ENCODE measurements at regions not wholly inside any gene's neighbourhood (a gene's known extent, or its start where the extent isn't known, plus 50 kb on each side); places are given as distances from the start of the nearest gene placed in this dataset.

GRCh38 chr9:13876741-13877140, 437.2 kb downstream of the NFIB start:
- DNase-seq, result no peak
- H3K36me3 ChIP-seq, result no peaks in the 10 kb centered on the region
- H3K9me3 ChIP-seq, result no peaks in the 10 kb centered on the region
- no peaks in the 10 kb centered on the region for H3K27me3 ChIP-seq
- TF ChIP-seq, protein P1, sequence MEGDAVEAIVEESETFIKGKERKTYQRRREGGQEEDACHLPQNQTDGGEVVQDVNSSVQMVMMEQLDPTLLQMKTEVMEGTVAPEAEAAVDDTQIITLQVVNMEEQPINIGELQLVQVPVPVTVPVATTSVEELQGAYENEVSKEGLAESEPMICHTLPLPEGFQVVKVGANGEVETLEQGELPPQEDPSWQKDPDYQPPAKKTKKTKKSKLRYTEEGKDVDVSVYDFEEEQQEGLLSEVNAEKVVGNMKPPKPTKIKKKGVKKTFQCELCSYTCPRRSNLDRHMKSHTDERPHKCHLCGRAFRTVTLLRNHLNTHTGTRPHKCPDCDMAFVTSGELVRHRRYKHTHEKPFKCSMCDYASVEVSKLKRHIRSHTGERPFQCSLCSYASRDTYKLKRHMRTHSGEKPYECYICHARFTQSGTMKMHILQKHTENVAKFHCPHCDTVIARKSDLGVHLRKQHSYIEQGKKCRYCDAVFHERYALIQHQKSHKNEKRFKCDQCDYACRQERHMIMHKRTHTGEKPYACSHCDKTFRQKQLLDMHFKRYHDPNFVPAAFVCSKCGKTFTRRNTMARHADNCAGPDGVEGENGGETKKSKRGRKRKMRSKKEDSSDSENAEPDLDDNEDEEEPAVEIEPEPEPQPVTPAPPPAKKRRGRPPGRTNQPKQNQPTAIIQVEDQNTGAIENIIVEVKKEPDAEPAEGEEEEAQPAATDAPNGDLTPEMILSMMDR (IDR thresholded peaks at IDR 0.05; ENCODE audit: low read depth, low read length), result no peak
- H3K4me1 ChIP-seq, result no peaks in the 10 kb centered on the region
- no peak overlapping the region for H3K4me3 ChIP-seq (ENCODE audit: low read depth, low read length)

- no peaks in the 10 kb centered on the region for H3K9me3 ChIP-seq
- H3K27me3 ChIP-seq, result no peaks in the 10 kb centered on the region
- TF ChIP-seq, protein P1 (IDR thresholded peaks at IDR 0.05; ENCODE audit: low read depth, low read length), result no peak
- H3K4me3 ChIP-seq (ENCODE audit: low read depth, low read length), result no peak overlapping the region
- no peaks in the 10 kb centered on the region for H3K4me1 ChIP-seq
- no peaks in the 10 kb centered on the region for H3K36me3 ChIP-seq
- DNase-seq, result no peak
Measured at GRCh38 chr9:13873203-13873602, 440.7 kb downstream of the NFIB start.

- no peaks in the 10 kb centered on the region for H3K9me3 ChIP-seq
- H3K4me1 ChIP-seq, result no peaks in the 10 kb centered on the region
- no peak overlapping the region for H3K4me3 ChIP-seq (ENCODE audit: low read depth, low read length)
- no peaks in the 10 kb centered on the region for H3K27me3 ChIP-seq
- H3K36me3 ChIP-seq, result no peaks in the 10 kb centered on the region
- TF ChIP-seq, protein P1 (IDR thresholded peaks at IDR 0.05; ENCODE audit: low read depth, low read length), result no peak
- no peak for DNase-seq
Measured at GRCh38 chr9:13868336-13868735, 445.6 kb downstream of the NFIB start.

DNA sequence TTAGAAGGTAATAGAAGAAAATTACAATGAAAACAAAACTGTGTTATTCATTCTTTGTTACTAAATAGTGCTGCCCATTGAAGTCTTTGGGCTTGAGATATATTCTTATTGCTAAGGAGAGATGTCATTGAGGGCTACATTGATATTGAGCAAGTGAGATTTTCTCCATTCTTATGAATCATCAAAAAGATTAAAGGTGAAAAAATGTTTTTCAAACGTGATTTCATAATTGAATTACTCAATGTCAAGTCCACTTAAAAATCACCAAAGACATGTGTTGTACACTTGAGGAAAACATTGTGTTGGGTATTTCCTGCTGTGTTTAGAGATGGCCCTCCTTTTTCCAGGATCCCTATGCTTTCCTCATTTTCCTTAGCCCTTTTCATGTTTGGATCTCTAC, 448.1 kb downstream of the NFIB start:
- H3K36me3 ChIP-seq, result no peaks in the 10 kb centered on the region
- no peak for DNase-seq

DNA sequence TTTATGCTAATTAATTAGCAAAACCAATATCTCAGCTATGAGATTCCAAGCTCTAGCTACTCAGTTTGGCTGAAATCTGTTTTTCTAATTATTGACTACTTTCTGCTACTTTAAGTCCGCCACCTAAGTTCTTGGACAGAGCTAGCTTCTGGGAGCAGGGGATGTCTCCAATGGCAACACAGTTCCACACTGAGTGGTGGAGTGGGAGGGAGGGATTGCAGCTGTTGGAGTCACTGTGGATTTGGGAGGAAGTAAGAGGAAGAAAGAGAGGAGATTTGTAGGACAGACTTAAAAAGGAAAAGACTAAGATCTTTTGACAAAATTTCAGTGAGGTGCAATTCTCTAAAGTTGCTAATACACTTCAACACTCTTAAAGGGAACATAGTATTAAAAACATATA, 450.8 kb downstream of the NFIB start:
- no peaks in the 10 kb centered on the region for H3K9me3 ChIP-seq
- no peaks in the 10 kb centered on the region for H3K4me1 ChIP-seq
- no peaks in the 10 kb centered on the region for H3K36me3 ChIP-seq
- DNase-seq, result no peak
- H3K4me3 ChIP-seq (ENCODE audit: low read depth, low read length), result no peak overlapping the region
- no peaks in the 10 kb centered on the region for H3K27me3 ChIP-seq
- TF ChIP-seq, protein P1 (IDR thresholded peaks at IDR 0.05; ENCODE audit: low read depth, low read length), result no peak

More for the DNA sequence above, 448.1 kb downstream of the NFIB start:
- TF ChIP-seq, protein P1 (IDR thresholded peaks at IDR 0.05; ENCODE audit: low read depth, low read length), result no peak
- no peaks in the 10 kb centered on the region for H3K27me3 ChIP-seq
- no peak overlapping the region for H3K4me3 ChIP-seq (ENCODE audit: low read depth, low read length)
- no peaks in the 10 kb centered on the region for H3K4me1 ChIP-seq
- H3K9me3 ChIP-seq, result no peaks in the 10 kb centered on the region

GRCh38 chr9:13862654-13863053, 451.3 kb downstream of the NFIB start:
- Histone ChIP-seq H3K9me3 (no peaks in the 10 kb centered on the region), H3K4me3 (ENCODE audit: low read depth, low read length) (no peak overlapping the region), H3K27me3 (no peaks in the 10 kb centered on the region), H3K36me3 (no peaks in the 10 kb centered on the region), H3K4me1 (no peaks in the 10 kb centered on the region)
- TF ChIP-seq, protein P1 (IDR thresholded peaks at IDR 0.05; ENCODE audit: low read depth, low read length), result no peak
- no peak for DNase-seq

Data from BE2C (cell line).